ENCODE measurements at regions not wholly inside any gene's neighbourhood (a gene's known extent, or its start where the extent isn't known, plus 50 kb on each side); places are given as distances from the start of the nearest gene placed in this dataset.
A peak's percentile ranks its signal among the peaks of the same experiment; 100 is the strongest.

DNA sequence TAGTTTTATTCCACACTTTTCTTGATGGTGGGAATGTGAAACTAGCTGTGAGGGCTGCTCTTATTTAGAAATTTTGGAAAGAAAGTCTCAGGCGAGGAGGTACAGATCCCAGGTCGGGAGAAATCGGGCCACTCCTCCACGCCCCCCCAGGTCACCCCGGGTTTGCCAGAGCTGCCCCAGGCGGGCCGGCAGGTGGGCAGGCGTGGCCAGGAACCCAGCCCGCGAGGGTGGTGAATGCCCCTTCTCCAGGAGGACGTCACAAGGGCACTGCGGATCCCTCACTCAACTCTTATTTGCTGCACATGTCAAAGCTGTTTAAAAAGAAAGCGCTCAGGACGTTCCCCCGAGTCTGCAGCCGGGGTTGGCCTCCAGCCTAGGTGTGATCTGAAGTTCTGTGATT is 60.5 kb upstream of the SLCO4A1 start:
- ATAC-seq: no peak

GRCh38 chr20:62583424-62583920 is 58.8 kb upstream of the SLCO4A1 start:
- ATAC-seq: no peak

- no peak for ATAC-seq
Observed at GRCh38 chr20:62584671-62585460, 57.4 kb upstream of the SLCO4A1 start.

DNA sequence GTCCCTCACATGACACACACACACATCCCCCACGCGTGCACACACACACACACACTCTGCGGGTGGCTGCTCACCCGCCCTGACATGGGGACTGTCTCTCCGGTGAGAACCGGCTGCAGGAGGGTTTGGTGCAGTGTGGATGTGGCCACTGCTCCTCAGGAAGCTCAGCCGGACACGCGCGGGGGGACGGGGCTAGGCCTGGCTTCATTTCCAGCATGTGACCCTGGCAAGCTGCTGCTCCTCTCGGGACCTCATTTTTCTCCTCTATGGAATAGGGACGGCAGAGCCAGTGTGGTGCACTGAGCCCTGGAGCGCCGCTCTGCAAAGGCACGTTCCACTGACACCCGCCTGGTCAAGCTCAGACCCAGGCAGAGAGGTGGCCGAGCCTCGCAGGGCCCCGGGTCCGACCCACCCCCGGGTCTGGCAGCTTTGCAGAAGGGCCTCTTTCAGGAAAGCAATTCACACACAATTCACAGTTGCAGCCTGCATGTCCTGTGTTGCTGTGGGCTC is 56.8 kb upstream of the SLCO4A1 start:
- no peak for ATAC-seq

DNA sequence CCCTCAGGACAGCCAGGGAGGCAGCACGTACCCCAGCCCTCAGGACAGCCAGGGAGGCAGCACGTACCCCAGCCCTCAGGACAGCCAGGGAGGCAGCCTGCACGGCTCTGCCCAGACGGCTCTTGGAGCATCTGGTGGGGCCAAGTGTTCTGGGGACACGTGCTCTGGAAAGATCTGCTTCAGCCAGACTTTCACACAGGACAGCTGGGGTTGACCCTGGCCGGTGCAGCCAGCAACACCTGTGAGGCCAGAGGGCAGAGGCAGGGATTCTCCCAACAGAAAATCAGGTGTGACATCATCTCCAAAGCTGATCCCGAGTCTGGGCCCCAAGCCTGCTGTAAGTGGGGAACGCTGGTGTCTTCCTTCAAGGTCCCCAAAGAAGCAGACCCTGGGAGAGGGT is 55.5 kb upstream of the SLCO4A1 start:
- ATAC-seq: no peak

- peak; percentile 2 for ATAC-seq
Observed at GRCh38 chr20:62587757-62588402, 54.4 kb upstream of the SLCO4A1 start.

DNA sequence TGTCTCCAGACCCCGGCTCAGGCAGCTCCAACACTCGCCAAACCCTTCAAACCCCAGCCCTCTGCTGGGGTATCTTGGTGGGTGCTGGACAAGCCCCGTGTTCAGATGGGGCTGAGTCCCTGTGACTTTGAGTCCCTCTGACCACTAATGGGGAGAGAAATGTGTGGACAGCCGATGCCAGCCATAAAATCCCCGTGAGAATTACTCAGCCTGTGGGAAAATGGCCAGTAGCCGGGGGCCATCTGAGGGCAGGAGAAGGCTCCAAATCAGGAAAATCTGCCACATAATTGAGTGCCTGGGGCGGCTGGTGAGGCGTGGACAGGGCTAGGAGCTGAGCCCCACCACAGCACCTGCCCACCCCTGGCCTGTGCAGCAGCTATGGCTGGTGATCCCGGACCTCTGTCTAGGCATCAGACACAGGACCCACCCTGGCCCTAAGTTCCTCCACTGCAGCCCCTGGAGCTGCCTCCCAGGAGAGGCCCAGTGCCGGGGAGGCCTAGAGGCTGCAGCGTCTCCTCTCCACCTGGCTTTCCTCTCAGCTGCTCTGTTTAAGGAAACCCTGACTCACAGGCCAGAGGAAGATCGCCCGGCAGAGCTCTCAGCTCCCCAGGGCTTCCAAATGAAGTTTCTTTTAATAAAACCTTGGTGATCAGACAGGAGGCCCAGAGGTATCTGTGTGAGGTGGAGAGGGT is 53.7 kb upstream of the SLCO4A1 start:
- peak; percentile 4 for ATAC-seq

DNA sequence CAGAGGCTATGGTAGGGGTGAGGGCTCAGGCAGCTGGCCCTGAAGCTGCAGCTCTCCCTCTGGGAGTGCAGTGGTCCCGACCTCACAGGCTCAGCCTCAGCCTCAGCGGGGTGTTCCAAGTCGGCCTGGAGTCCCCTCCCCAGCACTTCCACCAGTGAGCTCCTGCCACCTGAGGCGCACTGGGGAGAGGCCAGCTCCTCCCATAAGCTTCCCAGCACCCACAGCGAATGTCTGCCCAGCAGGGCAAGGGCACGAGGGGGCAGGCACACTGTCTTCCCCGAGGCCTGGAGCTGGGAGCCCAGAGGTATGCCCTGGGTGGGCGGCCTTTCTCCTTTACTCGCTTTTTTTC is 53.2 kb upstream of the SLCO4A1 start:
- ATAC-seq: no peak

DNA sequence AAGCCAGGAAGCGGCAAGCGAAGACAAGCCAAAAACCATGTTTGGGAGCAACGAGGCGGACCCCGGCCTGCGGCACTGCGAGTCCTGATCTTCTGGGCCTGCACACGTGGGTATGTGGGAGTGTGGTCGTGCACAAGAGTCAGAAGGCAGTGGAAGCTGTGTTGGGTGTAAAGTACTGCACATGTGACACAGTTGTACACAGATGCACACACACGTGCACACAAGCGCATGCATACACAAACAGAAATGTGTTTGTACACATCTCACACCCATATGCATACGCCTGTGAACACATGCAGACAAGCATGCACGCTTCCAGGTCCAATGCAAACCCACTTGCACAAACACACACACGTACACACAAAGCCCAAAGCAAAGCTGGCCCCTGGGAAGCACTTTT is 52.6 kb upstream of the SLCO4A1 start:
- no peak for ATAC-seq

- ATAC-seq: peak; percentile 92
Observed at GRCh38 chr20:62590309-62591121, 51.8 kb upstream of the SLCO4A1 start.

GRCh38 chr20:62591122-62591468 is 51.2 kb upstream of the SLCO4A1 start:
- ATAC-seq: no peak

DNA sequence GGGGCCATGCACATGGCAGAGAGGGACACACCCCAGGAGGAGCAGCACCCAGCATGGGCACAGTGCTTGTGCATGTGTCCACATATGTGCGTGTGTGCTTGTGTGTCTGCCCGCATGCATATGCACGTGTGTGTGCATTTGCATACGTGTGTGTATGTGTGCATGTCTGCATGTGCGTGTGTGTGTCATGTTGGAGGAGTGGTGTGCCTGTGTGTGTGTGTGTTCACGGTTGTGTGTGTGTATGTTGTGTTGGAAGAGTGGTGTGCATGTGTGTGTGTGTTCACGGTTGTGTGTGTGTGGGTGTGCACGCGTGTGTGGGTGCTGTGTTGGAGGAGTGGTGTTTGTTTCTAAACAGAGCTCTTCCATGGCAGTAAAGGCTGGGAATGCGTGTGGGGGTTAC is 50.7 kb upstream of the SLCO4A1 start:
- no peak for ATAC-seq
